Cardiac muscle cell (in vitro differentiated cells and primary cell): ENCODE measurements at regions not wholly inside any gene's neighbourhood (a gene's known extent, or its start where the extent isn't known, plus 50 kb on each side); places are given as distances from the start of the nearest gene placed in this dataset.

ENCODE experiments used
- DNase-seq, 2 donors: peaks; one replicate each; pipeline versions ENCODE4 v3.0.0 to v3.0.0-alpha.2; 2010 to 2017; ENCODE audit warnings: low read depth in 1 of 2, low spot score in 1 of 2
- H3K27ac ChIP-seq: fragments of 200-600 bp; sonication (generic); 2 replicates; pipeline ENCODE4 v1.5.1; 2016
- H3K27me3 ChIP-seq: fragments of 200-600 bp; sonication (generic); 2 replicates; pipeline ENCODE4 v1.6.0; 2016; ENCODE audit warnings: control low read depth
- H3K36me3 ChIP-seq: fragments of 200-600 bp; sonication (generic); 2 replicates; pipeline ENCODE4 v1.5.1; 2016; ENCODE audit warnings: control low read depth
- H3K4me1 ChIP-seq: fragments of 200-600 bp; sonication (generic); 2 replicates; pipeline ENCODE4 v1.8.1; 2017; ENCODE audit warnings: low read depth, mild to moderate bottlenecking, mixed run types
- H3K4me3 ChIP-seq: fragments of 200-600 bp; sonication (generic); 2 replicates; pipeline ENCODE4 v1.5.1; 2016; ENCODE audit warnings: mild to moderate bottlenecking
- H3K9me3 ChIP-seq: fragments of 200-600 bp; sonication (generic); 2 replicates; pipeline ENCODE4 v1.5.1; 2017; ENCODE audit warnings: low read depth, mild to moderate bottlenecking, control low read depth
- CTCF ChIP-seq: IDR thresholded peaks from 2 replicates; pipeline ENCODE4 v1.5.1; 2012; ENCODE audit warnings: low read depth, mild to moderate bottlenecking, low read length

- H3K27ac ChIP-seq = no peak overlapping the region
- no peak for TF ChIP-seq CTCF
- no peak for DNase-seq
- no peaks in the 10 kb centered on the region for H3K36me3 ChIP-seq
- H3K4me3 ChIP-seq = no peak overlapping the region
- no peaks in the 10 kb centered on the region for H3K27me3 ChIP-seq
- no peaks in the 10 kb centered on the region for H3K4me1 ChIP-seq
- H3K9me3 ChIP-seq = no peaks in the 10 kb centered on the region
Measured at GRCh38 chr5:40391642-40392041, 288.1 kb upstream of the PTGER4 start.

GRCh38 chr5:40390281-40391149 is 289.2 kb upstream of the PTGER4 start:
- no peaks in the 10 kb centered on the region for H3K9me3 ChIP-seq
- no peaks in the 10 kb centered on the region for H3K36me3 ChIP-seq
- TF ChIP-seq CTCF = no peak
- H3K4me3 ChIP-seq = no peak overlapping the region
- H3K27me3 ChIP-seq = no peaks in the 10 kb centered on the region
- no peaks in the 10 kb centered on the region for H3K4me1 ChIP-seq
- H3K27ac ChIP-seq = no peak overlapping the region
- no peak for DNase-seq

- Histone ChIP-seq H3K36me3 (no peaks in the 10 kb centered on the region), H3K27me3 (no peaks in the 10 kb centered on the region), H3K4me1 (no peaks in the 10 kb centered on the region), H3K9me3 (no peaks in the 10 kb centered on the region), H3K27ac (no peak overlapping the region), H3K4me3 (no peak overlapping the region)
- no peak for TF ChIP-seq CTCF
- DNase-seq = no peak
Measured at GRCh38 chr5:40389591-40389990, 290.1 kb upstream of the PTGER4 start.

DNA sequence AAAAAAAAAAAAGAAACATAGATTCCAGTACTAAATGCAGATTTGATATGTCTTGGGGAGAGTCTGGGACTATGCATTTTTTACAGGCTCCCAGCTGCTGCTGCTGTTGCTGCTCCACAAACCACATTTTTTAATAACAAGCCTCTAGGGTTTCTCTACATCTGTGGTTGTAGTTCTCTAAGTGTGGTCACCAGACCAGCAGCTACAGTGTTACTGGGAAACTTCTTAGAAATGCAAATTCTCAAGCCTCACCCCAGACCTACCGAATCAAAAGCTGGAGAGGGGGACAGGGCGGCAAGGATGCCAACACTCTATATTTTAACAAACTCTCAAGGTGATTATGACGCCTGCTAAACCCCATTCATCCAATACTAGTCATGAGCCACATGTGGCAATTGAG is 293.4 kb upstream of the PTGER4 start:
- no peak overlapping the region for H3K4me3 ChIP-seq
- no peaks in the 10 kb centered on the region for H3K4me1 ChIP-seq
- H3K9me3 ChIP-seq = no peaks in the 10 kb centered on the region
- no peak for DNase-seq
- no peak for TF ChIP-seq CTCF
- H3K27ac ChIP-seq = no peak overlapping the region
- no peaks in the 10 kb centered on the region for H3K27me3 ChIP-seq
- no peaks in the 10 kb centered on the region for H3K36me3 ChIP-seq

- Histone ChIP-seq H3K36me3 (no peaks in the 10 kb centered on the region), H3K4me3 (no peak overlapping the region), H3K27ac (no peak overlapping the region), H3K9me3 (no peaks in the 10 kb centered on the region), H3K4me1 (no peaks in the 10 kb centered on the region), H3K27me3 (no peaks in the 10 kb centered on the region)
- TF ChIP-seq CTCF = no peak
- DNase-seq = no peak
Measured at GRCh38 chr5:40385544-40385943, 294.2 kb upstream of the PTGER4 start.
